Muscle of leg (tissue), 3 donors: ENCODE measurements at regions not wholly inside any gene's neighbourhood (a gene's known extent, or its start where the extent isn't known, plus 50 kb on each side); places are given as distances from the start of the nearest gene placed in this dataset.

Experiments
- DNase-seq: peaks from one replicate; pipeline ENCODE4 v3.0.0; 2013
- H3K27ac ChIP-seq: one replicate; pipeline ENCODE4 v1.5.1; 2013; ENCODE audit warnings: mild to moderate bottlenecking, low read length, control low read depth
- H3K27me3 ChIP-seq: one replicate; pipeline ENCODE4 v1.6.1; 2013; ENCODE audit warnings: low read length; ENCODE audit not compliant: control insufficient read depth, insufficient read depth
- H3K36me3 ChIP-seq: one replicate; pipeline ENCODE4 v1.6.1; 2013; ENCODE audit warnings: low read length; ENCODE audit not compliant: control insufficient read depth, insufficient read depth
- H3K4me1 ChIP-seq: one replicate; pipeline ENCODE4 v1.6.1; 2013; ENCODE audit warnings: low read length; ENCODE audit not compliant: control insufficient read depth, insufficient read depth
- H3K4me3 ChIP-seq: one replicate; pipeline ENCODE4 v1.5.1; 2013; ENCODE audit warnings: low read length, control low read depth
- H3K9me3 ChIP-seq: replicated peaks from 2 replicates; pipeline ENCODE4 v1.6.1; 2013; ENCODE audit warnings: low read depth, low read length; ENCODE audit not compliant: control insufficient read depth
- WGBS: methylation state at CpG from one replicate; pipeline ENCODE4 v1.1.5; 2013; ENCODE audit warnings: missing lambda C conversion rate; ENCODE audit not compliant: insufficient coverage; 5-methylcytosine and 5-hydroxymethylcytosine counted together

GRCh38 chr7:26471306-26472075 lies 179.8 kb downstream of the SNX10 start:
- no peaks in the 10 kb centered on the region for H3K9me3 ChIP-seq
- no peaks in the 10 kb centered on the region for H3K36me3 ChIP-seq
- no peak overlapping the region for H3K4me3 ChIP-seq
- H3K27ac ChIP-seq: no peak overlapping the region
- no peak for DNase-seq
- no peaks in the 10 kb centered on the region for H3K4me1 ChIP-seq
- 100% methylated on average over 6 of the region's 9 CpGs for WGBS
- H3K27me3 ChIP-seq: peaks cover 2% of the 10 kb centered on the region

GRCh38 chr7:26472971-26473370 lies 181.3 kb downstream of the SNX10 start:
- Histone ChIP-seq H3K9me3 (no peaks in the 10 kb centered on the region), H3K4me1 (no peaks in the 10 kb centered on the region), H3K27me3 (peaks cover 2% of the 10 kb centered on the region), H3K27ac (no peak overlapping the region), H3K36me3 (no peaks in the 10 kb centered on the region), H3K4me3 (no peak overlapping the region)
- DNase-seq: no peak
- WGBS: no CpG with 5 or more reads among the region's 2 CpGs

GRCh38 chr7:26476271-26476670 lies 184.6 kb downstream of the SNX10 start:
- no peaks in the 10 kb centered on the region for H3K4me1 ChIP-seq
- 83% methylated on average over 1 of the region's 1 CpG for WGBS
- H3K4me3 ChIP-seq: no peak overlapping the region
- H3K9me3 ChIP-seq: no peaks in the 10 kb centered on the region
- no peak for DNase-seq
- H3K27me3 ChIP-seq: peaks cover 5% of the 10 kb centered on the region
- H3K27ac ChIP-seq: no peak overlapping the region
- H3K36me3 ChIP-seq: no peaks in the 10 kb centered on the region

GRCh38 chr7:26477381-26477990 lies 185.8 kb downstream of the SNX10 start:
- no peak for DNase-seq
- H3K9me3 ChIP-seq: no peaks in the 10 kb centered on the region

GRCh38 chr7:26478550-26478949 lies 186.9 kb downstream of the SNX10 start:
- Histone ChIP-seq H3K4me1 (no peaks in the 10 kb centered on the region), H3K36me3 (no peaks in the 10 kb centered on the region), H3K4me3 (no peak overlapping the region), H3K27me3 (peaks cover 2% of the 10 kb centered on the region), H3K9me3 (no peaks in the 10 kb centered on the region), H3K27ac (no peak overlapping the region)
- 90% methylated on average over 2 of the region's 4 CpGs for whole genome bisulfite sequencing
- no peak for DNase-seq

More at GRCh38 chr7:26477381-26477990, 185.8 kb downstream of the SNX10 start:
- no peak overlapping the region for H3K4me3 ChIP-seq
- H3K27me3 ChIP-seq: peaks cover 2% of the 10 kb centered on the region
- H3K27ac ChIP-seq: no peak overlapping the region
- no peaks in the 10 kb centered on the region for H3K4me1 ChIP-seq
- H3K36me3 ChIP-seq: no peaks in the 10 kb centered on the region
- 80% methylated on average over 1 of the region's 4 CpGs for WGBS

GRCh38 chr7:26479581-26479980 lies 187.9 kb downstream of the SNX10 start:
- no peaks in the 10 kb centered on the region for H3K4me1 ChIP-seq
- no peak overlapping the region for H3K27ac ChIP-seq
- no peaks in the 10 kb centered on the region for H3K36me3 ChIP-seq
- no peak overlapping the region for H3K4me3 ChIP-seq
- 77% methylated on average over 3 of the region's 3 CpGs for whole genome bisulfite sequencing
- H3K9me3 ChIP-seq: no peaks in the 10 kb centered on the region
- DNase-seq: no peak
- H3K27me3 ChIP-seq: peaks cover 2% of the 10 kb centered on the region

GRCh38 chr7:26480156-26480555 lies 188.5 kb downstream of the SNX10 start:
- no peak for DNase-seq
- Histone ChIP-seq H3K27me3 (peaks cover 2% of the 10 kb centered on the region), H3K4me1 (no peaks in the 10 kb centered on the region), H3K36me3 (no peaks in the 10 kb centered on the region), H3K9me3 (no peaks in the 10 kb centered on the region), H3K27ac (no peak overlapping the region), H3K4me3 (no peak overlapping the region)
- WGBS: 66% methylated on average over 3 of the region's 9 CpGs

GRCh38 chr7:26482927-26483326 lies 191.3 kb downstream of the SNX10 start:
- H3K27me3 ChIP-seq: peaks cover 14% of the 10 kb centered on the region
- DNase-seq: no peak
- WGBS: no CpG with 5 or more reads among the region's 3 CpGs
- H3K36me3 ChIP-seq: no peaks in the 10 kb centered on the region
- H3K9me3 ChIP-seq: no peaks in the 10 kb centered on the region
- H3K4me3 ChIP-seq: no peak overlapping the region
- no peak overlapping the region for H3K27ac ChIP-seq
- H3K4me1 ChIP-seq: peaks cover 2% of the 10 kb centered on the region

- WGBS: 80% methylated on average over 1 of the region's 5 CpGs
- no peak for DNase-seq
- Histone ChIP-seq H3K27ac (no peak overlapping the region), H3K9me3 (no peaks in the 10 kb centered on the region), H3K27me3 (peaks cover 16% of the 10 kb centered on the region), H3K4me1 (peaks cover 5% of the 10 kb centered on the region), H3K36me3 (no peaks in the 10 kb centered on the region), H3K4me3 (no peak overlapping the region)
Measured at GRCh38 chr7:26483843-26484242, 192.2 kb downstream of the SNX10 start.

- H3K27ac ChIP-seq: no peak overlapping the region
- no peak overlapping the region for H3K4me3 ChIP-seq
- DNase-seq: peak; percentile 32
- H3K9me3 ChIP-seq: no peaks in the 10 kb centered on the region
- WGBS: no CpG with 5 or more reads among the region's 6 CpGs
- peaks cover 14% of the 10 kb centered on the region for H3K4me1 ChIP-seq
- H3K36me3 ChIP-seq: no peaks in the 10 kb centered on the region
- H3K27me3 ChIP-seq: peaks cover 14% of the 10 kb centered on the region
Measured at GRCh38 chr7:26485367-26485934, 193.8 kb downstream of the SNX10 start.
